ENCODE measurements at regions not wholly inside any gene's neighbourhood (a gene's known extent, or its start where the extent isn't known, plus 50 kb on each side); places are given as distances from the start of the nearest gene placed in this dataset.

- TF ChIP-seq REST (IDR thresholded peaks at IDR 0.05; ENCODE audit: low read depth), result no peak
- TF ChIP-seq TCF12 (IDR thresholded peaks at IDR 0.05; ENCODE audit: low read depth), result no peak
- no peak for TF ChIP-seq ZBTB7A (IDR thresholded peaks at IDR 0.05; ENCODE audit: low read depth)
- no peak for TF ChIP-seq USF1 (IDR thresholded peaks at IDR 0.05)
- no peak for TF ChIP-seq EP300 (IDR thresholded peaks at IDR 0.05; ENCODE audit: borderline replicate concordance)
- no peak for TF ChIP-seq CEBPB (IDR thresholded peaks at IDR 0.05)
- no peak for TF ChIP-seq FOXM1 (IDR thresholded peaks at IDR 0.05; ENCODE audit: borderline replicate concordance, low read depth)
- no peak for TF ChIP-seq CREB1 (IDR thresholded peaks at IDR 0.05; ENCODE audit: low read depth)
- no peak for TF ChIP-seq MAX (IDR thresholded peaks at IDR 0.05)
- no peak for TF ChIP-seq NFIC (IDR thresholded peaks at IDR 0.05)
- no peak for TF ChIP-seq YY1 (IDR thresholded peaks at IDR 0.05; ENCODE audit: low read depth)
- TF ChIP-seq EGR1 (IDR thresholded peaks at IDR 0.05), result no peak
- no peak for TF ChIP-seq RAD21 (IDR thresholded peaks at IDR 0.05; ENCODE audit: low read depth)
Measured at GRCh38 chrX:39961441-39961840, 136.3 kb downstream of the BCOR start.

Data from Ishikawa (cell line).